ENCODE measurements at regions not wholly inside any gene's neighbourhood (a gene's known extent, or its start where the extent isn't known, plus 50 kb on each side); places are given as distances from the start of the nearest gene placed in this dataset.

DNA sequence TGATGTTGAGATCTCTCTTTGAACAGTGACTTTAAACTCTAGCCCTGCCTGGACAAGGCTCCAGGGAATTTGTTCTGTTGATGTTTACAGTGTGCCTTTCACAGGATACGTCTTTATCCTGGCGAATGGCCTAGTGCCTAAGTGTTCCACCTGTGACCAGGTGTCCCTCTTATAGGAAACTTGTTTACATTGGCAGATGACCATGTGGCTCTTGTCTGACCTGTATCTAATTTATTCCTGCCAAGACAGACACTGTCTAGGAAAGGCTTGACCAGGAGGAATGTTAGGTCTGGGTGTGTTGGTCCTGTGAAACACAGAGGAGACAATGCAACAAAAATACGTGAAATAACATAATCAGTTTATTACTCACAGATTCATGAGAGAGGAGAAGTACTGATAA, 875.6 kb downstream of the METTL15 start:
- H3K27me3 ChIP-seq (ENCODE audit: insufficient read depth, low read length, poor library complexity, severe bottlenecking): no peaks in the 10 kb centered on the region
- H3K9ac ChIP-seq (ENCODE audit: low read depth, low read length, poor library complexity, severe bottlenecking): no peak overlapping the region
- H2AFZ ChIP-seq (ENCODE audit: low read length): no peak overlapping the region
- H3K79me2 ChIP-seq (ENCODE audit: insufficient read depth, low read length): no peaks in the 10 kb centered on the region
- H3K4me3 ChIP-seq (ENCODE audit: low read length, poor library complexity, severe bottlenecking): no peak overlapping the region
- TF ChIP-seq EZH2phosphoT487 (IDR thresholded peaks at IDR 0.05; ENCODE audit: borderline replicate concordance): no peak
- TF ChIP-seq, protein P1, sequence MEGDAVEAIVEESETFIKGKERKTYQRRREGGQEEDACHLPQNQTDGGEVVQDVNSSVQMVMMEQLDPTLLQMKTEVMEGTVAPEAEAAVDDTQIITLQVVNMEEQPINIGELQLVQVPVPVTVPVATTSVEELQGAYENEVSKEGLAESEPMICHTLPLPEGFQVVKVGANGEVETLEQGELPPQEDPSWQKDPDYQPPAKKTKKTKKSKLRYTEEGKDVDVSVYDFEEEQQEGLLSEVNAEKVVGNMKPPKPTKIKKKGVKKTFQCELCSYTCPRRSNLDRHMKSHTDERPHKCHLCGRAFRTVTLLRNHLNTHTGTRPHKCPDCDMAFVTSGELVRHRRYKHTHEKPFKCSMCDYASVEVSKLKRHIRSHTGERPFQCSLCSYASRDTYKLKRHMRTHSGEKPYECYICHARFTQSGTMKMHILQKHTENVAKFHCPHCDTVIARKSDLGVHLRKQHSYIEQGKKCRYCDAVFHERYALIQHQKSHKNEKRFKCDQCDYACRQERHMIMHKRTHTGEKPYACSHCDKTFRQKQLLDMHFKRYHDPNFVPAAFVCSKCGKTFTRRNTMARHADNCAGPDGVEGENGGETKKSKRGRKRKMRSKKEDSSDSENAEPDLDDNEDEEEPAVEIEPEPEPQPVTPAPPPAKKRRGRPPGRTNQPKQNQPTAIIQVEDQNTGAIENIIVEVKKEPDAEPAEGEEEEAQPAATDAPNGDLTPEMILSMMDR (conservative IDR thresholded peaks at IDR 0.05; ENCODE audit: low read length): no peak
- H3K36me3 ChIP-seq (ENCODE audit: insufficient read depth, low read length): no peaks in the 10 kb centered on the region
- no peaks in the 10 kb centered on the region for H4K20me1 ChIP-seq (ENCODE audit: insufficient read depth, low read length, poor library complexity, severe bottlenecking)
- H3K4me1 ChIP-seq (ENCODE audit: insufficient read depth, low read length, poor library complexity, severe bottlenecking): no peaks in the 10 kb centered on the region
- H3K4me2 ChIP-seq (ENCODE audit: low read depth, low read length, poor library complexity, severe bottlenecking): no peak overlapping the region
- no peaks in the 10 kb centered on the region for H3K9me2 ChIP-seq (replicated peaks; ENCODE audit: low read depth, low read length)
- no peaks in the 10 kb centered on the region for H3F3A ChIP-seq (ENCODE audit: low read depth)
- no peaks in the 10 kb centered on the region for H3K9me3 ChIP-seq (ENCODE audit: insufficient read depth, low read depth, low read length)

DNA sequence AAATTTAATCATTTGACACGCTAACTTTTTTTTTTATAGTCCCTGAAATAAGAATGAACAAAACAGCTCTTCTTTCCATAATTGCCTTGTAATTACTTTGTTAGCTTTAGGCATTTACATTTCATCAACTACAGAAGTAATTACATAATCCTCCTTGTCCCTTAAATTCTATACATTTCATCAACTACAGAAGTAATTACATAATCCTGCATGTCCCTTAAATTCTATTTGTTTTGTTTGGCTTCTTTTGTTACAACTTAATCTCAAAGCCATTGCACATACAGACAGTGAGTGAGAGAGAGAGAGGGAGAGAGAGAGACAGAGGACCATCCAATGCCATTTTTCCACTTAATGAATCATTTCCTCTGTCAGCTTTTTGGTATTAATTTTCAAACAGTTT, 873.2 kb downstream of the METTL15 start:
- no peaks in the 10 kb centered on the region for H3K9me2 ChIP-seq (replicated peaks; ENCODE audit: low read depth, low read length)
- no peak overlapping the region for H3K4me2 ChIP-seq (ENCODE audit: low read depth, low read length, poor library complexity, severe bottlenecking)
- H2AFZ ChIP-seq (ENCODE audit: low read length): no peak overlapping the region
- no peak overlapping the region for H3K9ac ChIP-seq (ENCODE audit: low read depth, low read length, poor library complexity, severe bottlenecking)
- H3K4me1 ChIP-seq (ENCODE audit: insufficient read depth, low read length, poor library complexity, severe bottlenecking): no peaks in the 10 kb centered on the region
- H3K27me3 ChIP-seq (ENCODE audit: insufficient read depth, low read length, poor library complexity, severe bottlenecking): no peaks in the 10 kb centered on the region
- no peak for TF ChIP-seq EZH2phosphoT487 (IDR thresholded peaks at IDR 0.05; ENCODE audit: borderline replicate concordance)
- TF ChIP-seq, protein P1 (conservative IDR thresholded peaks at IDR 0.05; ENCODE audit: low read length): no peak
- H3K79me2 ChIP-seq (ENCODE audit: insufficient read depth, low read length): no peaks in the 10 kb centered on the region
- no peaks in the 10 kb centered on the region for H3F3A ChIP-seq (ENCODE audit: low read depth)
- H4K20me1 ChIP-seq (ENCODE audit: insufficient read depth, low read length, poor library complexity, severe bottlenecking): no peaks in the 10 kb centered on the region
- H3K36me3 ChIP-seq (ENCODE audit: insufficient read depth, low read length): no peaks in the 10 kb centered on the region
- H3K4me3 ChIP-seq (ENCODE audit: low read length, poor library complexity, severe bottlenecking): no peak overlapping the region
- no peaks in the 10 kb centered on the region for H3K9me3 ChIP-seq (ENCODE audit: insufficient read depth, low read depth, low read length)

DNA sequence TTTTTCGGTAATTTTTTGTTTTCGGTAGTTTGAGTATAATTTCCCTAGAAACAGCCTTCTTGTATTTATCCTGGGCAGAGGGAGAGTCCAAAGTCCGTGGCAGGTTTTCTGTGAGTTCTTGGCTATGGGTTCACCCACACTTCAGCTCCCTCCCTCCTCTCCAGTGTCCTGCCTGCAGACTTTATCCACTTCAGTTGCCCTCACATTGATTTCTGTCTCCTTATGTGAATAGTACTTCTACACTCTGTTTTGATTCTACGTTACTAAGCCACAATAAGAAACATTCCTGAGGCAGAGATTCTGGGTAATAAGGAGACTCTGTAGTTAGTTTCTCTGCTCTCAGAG, 868.6 kb downstream of the METTL15 start:
- no peak overlapping the region for H3K4me2 ChIP-seq (ENCODE audit: low read depth, low read length, poor library complexity, severe bottlenecking)
- no peaks in the 10 kb centered on the region for H3K27me3 ChIP-seq (ENCODE audit: insufficient read depth, low read length, poor library complexity, severe bottlenecking)
- no peaks in the 10 kb centered on the region for H3K9me3 ChIP-seq (ENCODE audit: insufficient read depth, low read depth, low read length)
- no peaks in the 10 kb centered on the region for H4K20me1 ChIP-seq (ENCODE audit: insufficient read depth, low read length, poor library complexity, severe bottlenecking)
- H3K4me3 ChIP-seq (ENCODE audit: low read length, poor library complexity, severe bottlenecking): no peak overlapping the region
- H3K79me2 ChIP-seq (ENCODE audit: insufficient read depth, low read length): no peaks in the 10 kb centered on the region
- TF ChIP-seq EZH2phosphoT487 (IDR thresholded peaks at IDR 0.05; ENCODE audit: borderline replicate concordance): no peak
- TF ChIP-seq, protein P1 (conservative IDR thresholded peaks at IDR 0.05; ENCODE audit: low read length): no peak
- H3F3A ChIP-seq (ENCODE audit: low read depth): no peaks in the 10 kb centered on the region
- H3K9ac ChIP-seq (ENCODE audit: low read depth, low read length, poor library complexity, severe bottlenecking): no peak overlapping the region
- H3K36me3 ChIP-seq (ENCODE audit: insufficient read depth, low read length): no peaks in the 10 kb centered on the region
- H3K9me2 ChIP-seq (replicated peaks; ENCODE audit: low read depth, low read length): no peaks in the 10 kb centered on the region
- no peaks in the 10 kb centered on the region for H3K4me1 ChIP-seq (ENCODE audit: insufficient read depth, low read length, poor library complexity, severe bottlenecking)
- no peak overlapping the region for H2AFZ ChIP-seq (ENCODE audit: low read length)

Measured in Loucy (cell line).